Neutrophil (primary cell): ENCODE measurements at regions not wholly inside any gene's neighbourhood (a gene's known extent, or its start where the extent isn't known, plus 50 kb on each side); places are given as distances from the start of the nearest gene placed in this dataset.
"Not testable (repeated sequence)": the region's sequence is repeated elsewhere in the genome, so short reads cannot be mapped to it uniquely, and the experiment has no call there.

ENCODE experiments used
- H3K27ac ChIP-seq: fragments of 200-600 bp; sonication (generic); 2 replicates; pipeline ENCODE4 v1.5.1; 2016; ENCODE audit warnings: mild to moderate bottlenecking, moderate library complexity
- H3K27me3 ChIP-seq: fragments of 200-600 bp; sonication (generic); 2 replicates; pipeline ENCODE4 v1.6.0; 2016; ENCODE audit warnings: mild to moderate bottlenecking
- H3K36me3 ChIP-seq: fragments of 200-600 bp; sonication (generic); 2 replicates; pipeline ENCODE4 v1.5.1; 2017
- H3K4me1 ChIP-seq, 2 experiments: fragments of 200-600 bp in 1 of 2; sonication (generic) in 1 of 2; 1 replicate in 1 of 2; 2 replicates in 1 of 2; pipeline versions ENCODE4 v1.5.1 to v1.6.1; 2013 to 2016; ENCODE audit warnings: low read depth in 1 of 2, low read length in 1 of 2, mild to moderate bottlenecking in 1 of 2, moderate library complexity in 1 of 2; ENCODE audit not compliant: control insufficient read depth in 1 of 2, insufficient read depth in 1 of 2
- H3K4me3 ChIP-seq, 2 experiments: fragments of 200-600 bp in 1 of 2; sonication (generic) in 1 of 2; 1 replicate in 1 of 2; 2 replicates in 1 of 2; pipeline ENCODE4 v1.5.1; 2013 to 2016; ENCODE audit warnings: low read depth in 1 of 2, low read length in 1 of 2, mild to moderate bottlenecking in 1 of 2, moderate library complexity in 1 of 2
- H3K9me3 ChIP-seq: fragments of 200-600 bp; sonication (generic); 2 replicates; pipeline ENCODE4 v1.5.1; 2016

- Histone ChIP-seq H3K27me3 (peaks cover 54% of the 10 kb centered on the region), H3K27ac (peak overlapping the region; percentile 87), H3K4me3 (peak overlapping the region; percentile 72 to 74), H3K4me1 (peaks cover 27 to 43% of the 10 kb centered on the region in 2 experiments)
- not testable (repeated sequence) for H3K9me3 ChIP-seq, H3K36me3 ChIP-seq
These were observed 1609.3 kb downstream of the SPATA31A7 start for GRCh38 chr9:62798884-62799850.

GRCh38 chr9:62799851-62800371, 1610.1 kb downstream of the SPATA31A7 start:
- H3K9me3 ChIP-seq, H3K36me3 ChIP-seq: not testable (repeated sequence)
- peak overlapping the region; percentile 87 for H3K27ac ChIP-seq
- peaks cover 30 to 46% of the 10 kb centered on the region in 2 experiments for H3K4me1 ChIP-seq
- H3K4me3 ChIP-seq, result peak overlapping the region; percentile 72 to 74
- H3K27me3 ChIP-seq, result peaks cover 62% of the 10 kb centered on the region

- Histone ChIP-seq H3K4me3 (peak overlapping the region; percentile 72 to 74), H3K27me3 (peaks cover 70% of the 10 kb centered on the region), H3K4me1 (peaks cover 30 to 46% of the 10 kb centered on the region in 2 experiments), H3K27ac (peak overlapping the region; percentile 87)
- H3K9me3 ChIP-seq, H3K36me3 ChIP-seq: not testable (repeated sequence)
These were observed 1610.9 kb downstream of the SPATA31A7 start for GRCh38 chr9:62800451-62801371.

- H3K27me3 ChIP-seq, result peaks cover 74% of the 10 kb centered on the region
- H3K4me1 ChIP-seq, result peaks cover 30 to 46% of the 10 kb centered on the region in 2 experiments
- H3K27ac ChIP-seq, result peak overlapping the region; percentile 87
- not testable (repeated sequence) for H3K9me3 ChIP-seq, H3K36me3 ChIP-seq
- peak overlapping the region; percentile 72 to 74 for H3K4me3 ChIP-seq
These were observed 1611.6 kb downstream of the SPATA31A7 start for GRCh38 chr9:62801372-62801811.

GRCh38 chr9:62801961-62802718, 1612.3 kb downstream of the SPATA31A7 start:
- peak overlapping the region; percentile 87 for H3K27ac ChIP-seq
- not testable (repeated sequence) for H3K36me3 ChIP-seq

GRCh38 chr9:62802719-62803079, 1612.9 kb downstream of the SPATA31A7 start:
- Histone ChIP-seq H3K27me3 (peaks cover 78% of the 10 kb centered on the region), H3K4me3 (peak overlapping the region; percentile 72 to 74), H3K4me1 (peaks cover 30 to 46% of the 10 kb centered on the region in 2 experiments), H3K27ac (peak overlapping the region; percentile 87)
- not testable (repeated sequence) for H3K36me3 ChIP-seq, H3K9me3 ChIP-seq

More at GRCh38 chr9:62801961-62802718, 1612.3 kb downstream of the SPATA31A7 start:
- not testable (repeated sequence) for H3K9me3 ChIP-seq
- Histone ChIP-seq H3K4me1 (peaks cover 30 to 46% of the 10 kb centered on the region in 2 experiments), H3K27me3 (peaks cover 74% of the 10 kb centered on the region), H3K4me3 (peak overlapping the region; percentile 72 to 74)

- peaks cover 11% of the 10 kb centered on the region for H3K36me3 ChIP-seq
- not testable (repeated sequence) for H3K27ac ChIP-seq, H3K9me3 ChIP-seq
- peaks cover 30 to 46% of the 10 kb centered on the region in 2 experiments for H3K4me1 ChIP-seq
- H3K4me3 ChIP-seq, result peak overlapping the region; percentile 16 to 74
- H3K27me3 ChIP-seq, result peaks cover 82% of the 10 kb centered on the region
These were observed 1613.3 kb downstream of the SPATA31A7 start for GRCh38 chr9:62803099-62803498.

GRCh38 chr9:62804314-62804713, 1614.5 kb downstream of the SPATA31A7 start:
- Histone ChIP-seq H3K36me3 (peaks cover 17% of the 10 kb centered on the region), H3K27ac (peak overlapping the region; percentile 6), H3K4me1 (peaks cover 23 to 39% of the 10 kb centered on the region in 2 experiments), H3K27me3 (peaks cover 77% of the 10 kb centered on the region)
- H3K9me3 ChIP-seq, H3K4me3 ChIP-seq: not testable (repeated sequence)

- peaks cover 46% of the 10 kb centered on the region for H3K27me3 ChIP-seq
- H3K4me1 ChIP-seq, result peaks cover 8 to 10% of the 10 kb centered on the region in 2 experiments
- not testable (repeated sequence) for H3K9me3 ChIP-seq, H3K4me3 ChIP-seq, H3K27ac ChIP-seq
- peaks cover 17% of the 10 kb centered on the region for H3K36me3 ChIP-seq
These were observed 1617.6 kb downstream of the SPATA31A7 start for GRCh38 chr9:62807424-62807823.

- H3K27ac ChIP-seq, H3K4me1 ChIP-seq, H3K4me3 ChIP-seq, H3K9me3 ChIP-seq: not testable (repeated sequence)
- H3K36me3 ChIP-seq, result peaks cover 17% of the 10 kb centered on the region
- H3K27me3 ChIP-seq, result peaks cover 39% of the 10 kb centered on the region
These were observed 1618.2 kb downstream of the SPATA31A7 start for GRCh38 chr9:62808081-62808480.

GRCh38 chr9:62810318-62810717, 1620.5 kb downstream of the SPATA31A7 start:
- not testable (repeated sequence) for H3K4me3 ChIP-seq, H3K27ac ChIP-seq, H3K4me1 ChIP-seq, H3K9me3 ChIP-seq
- H3K36me3 ChIP-seq, result peaks cover 14% of the 10 kb centered on the region
- H3K27me3 ChIP-seq, result peaks cover 30% of the 10 kb centered on the region

GRCh38 chr9:62810811-62811315, 1621.0 kb downstream of the SPATA31A7 start:
- H3K27ac ChIP-seq, H3K4me1 ChIP-seq, H3K9me3 ChIP-seq, H3K4me3 ChIP-seq: not testable (repeated sequence)
- Histone ChIP-seq H3K36me3 (peaks cover 14% of the 10 kb centered on the region), H3K27me3 (peaks cover 30% of the 10 kb centered on the region)
